GM21717 (cell line): ENCODE measurements at regions not wholly inside any gene's neighbourhood (a gene's known extent, or its start where the extent isn't known, plus 50 kb on each side); places are given as distances from the start of the nearest gene placed in this dataset.

Source experiments
- ATAC-seq: cut with Tn5 transposase; IDR thresholded peaks from one replicate; pipeline ENCODE4 v1.9.1; 2021; ENCODE audit warnings: mild to moderate bottlenecking, moderate library complexity; ENCODE audit not compliant: unreplicated experiment

DNA sequence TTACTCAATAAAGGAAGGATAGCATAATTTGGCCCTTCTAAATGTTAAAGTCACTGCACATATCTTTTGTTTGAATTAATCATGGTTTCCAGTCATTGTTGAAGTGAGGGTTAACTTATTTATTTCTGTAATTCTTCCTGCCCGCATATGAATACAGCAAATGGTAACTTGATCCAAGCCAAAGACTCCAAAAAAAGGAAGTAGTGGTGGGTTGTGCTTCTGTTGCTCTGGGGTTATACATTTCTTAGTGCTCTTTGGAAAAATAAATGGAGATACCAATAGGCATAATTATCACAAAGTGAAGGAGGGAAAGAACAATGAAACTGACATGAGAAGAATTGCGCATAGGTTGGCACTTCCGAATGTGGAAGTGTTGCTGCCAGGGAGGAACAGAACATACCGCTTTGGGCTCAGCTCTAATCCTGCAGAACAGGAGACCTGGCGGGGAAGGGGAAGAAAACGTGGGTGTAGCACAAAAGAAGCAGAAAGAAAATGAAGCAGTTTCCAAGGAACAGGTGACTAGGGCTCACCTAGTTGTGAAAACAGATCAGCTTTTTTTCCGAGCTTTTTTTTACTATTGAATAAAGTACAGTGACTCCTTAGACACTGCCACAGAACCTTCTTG is 69.7 kb upstream of the TAF11L2 start:
- no peak for ATAC-seq

DNA sequence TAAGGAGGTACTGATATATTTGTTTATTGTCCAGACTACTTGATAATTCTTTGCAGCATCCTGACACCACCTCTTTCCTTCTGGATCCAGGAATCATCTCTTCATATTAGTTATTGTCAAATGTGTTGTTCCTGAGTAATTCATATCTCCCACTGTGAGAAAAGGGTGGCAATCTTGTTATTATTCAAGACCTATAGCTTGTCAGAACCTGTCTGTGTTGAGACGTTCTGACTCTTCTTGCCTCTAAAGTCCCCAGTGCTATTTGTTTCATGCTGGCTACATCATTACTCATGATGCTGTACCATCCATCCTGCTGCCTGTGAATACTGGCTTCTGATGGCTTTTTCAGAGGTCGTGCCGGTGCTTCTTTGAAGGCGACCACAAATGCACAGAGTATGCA is 68.7 kb upstream of the TAF11L2 start:
- ATAC-seq: no peak

DNA sequence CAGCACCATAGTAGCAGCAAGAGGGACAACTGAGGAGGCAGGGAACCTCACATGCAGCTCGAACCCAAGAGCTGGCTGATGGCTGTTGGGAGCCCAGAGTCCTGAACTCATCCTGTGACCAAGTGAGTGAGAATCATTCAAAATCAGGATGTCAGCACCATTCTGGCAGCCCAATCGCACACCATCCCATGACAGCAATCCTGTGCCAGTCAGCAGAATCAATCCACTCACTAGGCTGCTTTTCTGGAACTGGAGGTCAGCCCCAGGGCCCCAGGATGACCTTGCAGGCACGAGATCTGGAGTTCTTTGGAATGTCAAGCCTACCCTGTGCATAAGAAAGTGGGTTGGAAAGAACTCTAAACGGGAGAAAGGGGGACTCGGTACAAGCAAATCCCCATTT is 67.8 kb upstream of the TAF11L2 start:
- ATAC-seq: no peak

DNA sequence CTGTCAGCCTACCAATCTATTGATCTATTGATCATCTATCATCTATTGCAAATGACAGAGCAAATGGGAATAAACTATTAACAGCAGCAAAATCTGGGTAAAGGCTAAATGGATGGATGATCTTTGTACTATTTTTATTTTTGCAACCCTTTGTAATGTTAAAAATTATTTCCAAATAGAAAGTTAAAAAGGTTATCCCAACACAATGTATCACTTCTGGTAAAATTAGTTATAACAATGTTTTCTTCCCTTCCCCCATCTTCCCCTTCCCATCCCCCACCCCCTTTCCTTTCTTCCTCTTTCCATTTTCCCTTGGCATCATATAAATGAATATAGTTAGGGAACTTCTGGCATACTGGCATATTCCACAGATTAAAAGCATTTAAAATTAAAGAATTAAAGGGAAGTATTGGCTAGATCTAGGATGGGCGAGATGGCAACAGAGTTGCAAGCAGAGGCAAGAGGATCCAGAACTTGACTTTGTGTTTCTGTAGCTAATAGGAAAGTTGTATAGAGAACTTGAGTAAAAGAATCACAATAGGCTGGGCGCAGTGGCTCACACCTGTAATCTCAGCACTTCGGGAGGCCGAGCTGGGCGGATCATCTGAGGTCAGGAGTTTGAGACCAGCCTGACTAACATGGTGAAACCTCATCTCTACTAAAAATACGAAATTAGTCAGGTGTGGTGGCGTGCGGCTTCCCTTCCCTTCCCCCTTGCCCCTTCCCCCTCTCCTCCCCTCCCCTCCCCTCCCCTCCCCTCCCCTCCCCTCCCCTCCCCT is 66.6 kb upstream of the TAF11L2 start:
- ATAC-seq: no peak

DNA sequence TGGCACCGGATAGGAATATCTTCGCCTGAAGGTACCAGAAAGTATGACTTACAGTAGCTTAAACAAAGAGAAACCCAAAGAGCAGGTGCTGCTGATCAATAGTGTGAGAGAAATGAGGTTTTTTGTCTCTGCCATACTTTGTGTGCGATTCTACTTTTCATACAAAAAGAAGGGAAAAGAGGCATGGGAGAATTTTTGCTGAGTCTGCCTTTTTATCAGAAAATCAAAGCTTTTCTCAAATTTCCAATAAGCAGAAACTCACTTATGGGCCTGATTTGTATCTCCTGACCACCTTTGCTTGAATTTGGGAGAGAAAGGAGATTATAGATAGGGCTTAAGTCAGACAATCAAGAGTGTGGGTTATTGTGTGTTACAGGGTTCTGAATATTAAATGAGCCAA is 65.5 kb upstream of the TAF11L2 start:
- no peak for ATAC-seq

DNA sequence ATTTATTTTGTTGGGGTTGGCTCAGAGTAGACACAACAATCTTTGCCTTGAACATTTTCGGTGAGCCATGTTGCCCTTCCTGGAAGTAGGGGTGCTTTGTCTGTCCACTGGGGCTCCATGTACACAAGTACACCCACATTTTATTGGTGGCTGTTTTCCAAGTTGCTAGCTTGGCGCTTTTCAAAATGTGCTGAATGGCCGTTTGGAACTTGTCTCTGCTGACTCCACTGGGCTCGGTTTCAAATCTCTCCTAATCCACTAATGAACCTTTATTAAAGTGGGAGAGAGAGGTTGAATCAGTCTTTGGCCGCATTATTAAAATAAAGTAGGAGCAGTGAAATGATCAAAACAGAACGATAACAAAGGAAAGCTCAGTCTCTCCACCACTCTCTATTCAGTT is 64.6 kb upstream of the TAF11L2 start:
- ATAC-seq: no peak

DNA sequence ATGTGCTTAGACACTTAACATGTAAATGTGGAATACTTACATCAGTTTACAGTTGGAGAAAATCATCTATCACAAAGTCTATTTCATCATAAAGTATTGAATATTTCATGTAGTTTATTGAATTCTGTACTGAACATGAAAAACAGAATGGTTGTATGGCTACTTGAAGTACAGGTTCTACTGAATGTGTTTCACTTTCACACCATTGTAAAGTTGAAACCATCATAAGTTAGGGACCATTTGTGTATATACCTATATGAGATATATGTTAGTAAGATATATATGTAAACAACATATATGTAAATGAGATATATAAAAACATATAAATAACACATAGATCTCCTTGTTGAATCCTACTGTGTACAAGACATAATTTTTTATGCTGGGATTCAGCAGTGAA is 63.0 kb upstream of the TAF11L2 start:
- peak; percentile 70 for ATAC-seq

DNA sequence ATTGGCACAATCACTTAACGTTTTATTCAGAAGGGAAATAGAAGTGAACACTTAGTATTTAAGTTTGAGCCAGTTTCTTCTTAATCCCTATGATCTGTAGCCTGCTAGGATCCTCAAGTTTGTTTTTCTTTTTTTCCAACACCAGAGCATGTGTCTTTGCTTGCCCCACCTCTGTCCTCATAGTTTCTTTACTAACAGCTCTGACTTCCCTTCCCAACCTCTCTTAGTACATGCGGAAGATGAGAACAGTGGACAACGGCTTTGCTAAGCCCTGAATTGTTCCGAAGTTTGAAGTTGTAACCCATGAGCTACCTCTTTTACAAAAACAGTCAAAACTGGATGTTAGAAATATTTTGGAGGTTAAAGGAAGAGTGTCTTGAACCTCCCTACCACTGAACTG is 61.7 kb upstream of the TAF11L2 start:
- peak; percentile 31 for ATAC-seq

DNA sequence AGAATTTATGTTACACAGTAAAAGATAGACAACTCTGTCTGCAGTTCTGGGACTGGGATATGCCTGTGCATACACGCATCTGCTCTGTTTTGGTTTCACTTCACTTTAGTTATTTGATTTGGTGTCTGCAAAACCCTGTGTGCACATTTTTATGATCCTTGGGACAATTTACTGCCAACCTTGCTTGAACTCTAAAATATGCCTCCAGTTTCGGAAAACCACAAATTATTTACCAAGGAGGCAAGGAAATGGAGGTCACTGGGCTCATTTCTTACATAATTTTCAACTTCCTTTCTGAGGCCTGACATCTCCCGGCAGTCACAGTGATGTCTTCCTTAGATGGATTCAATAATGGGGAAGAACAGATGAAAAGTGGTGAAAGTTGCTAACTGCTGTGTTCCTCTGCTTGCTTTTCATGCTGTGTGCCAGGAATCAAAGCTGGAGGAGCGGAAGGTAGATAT is 61.2 kb upstream of the TAF11L2 start:
- ATAC-seq: peak; percentile 76

DNA sequence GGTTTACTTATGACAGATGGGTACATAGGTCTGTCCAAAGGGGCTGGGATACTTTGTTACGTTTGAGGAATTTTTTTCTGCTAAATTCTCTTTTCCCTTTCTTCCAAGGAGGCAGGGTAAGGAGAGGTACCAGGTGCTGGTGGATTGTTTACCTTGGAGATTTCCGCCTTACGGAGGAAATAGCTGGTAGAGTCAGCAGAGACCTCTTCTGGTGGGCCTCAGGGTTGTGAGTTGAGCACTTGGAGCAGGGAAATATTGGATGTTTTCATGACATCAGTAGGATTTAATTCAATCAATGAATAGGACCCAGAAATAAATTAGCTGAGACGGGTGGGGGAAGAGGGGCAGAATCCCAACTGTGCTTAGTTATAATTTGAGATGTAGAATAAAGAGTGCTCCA is 60.0 kb upstream of the TAF11L2 start:
- ATAC-seq: no peak

DNA sequence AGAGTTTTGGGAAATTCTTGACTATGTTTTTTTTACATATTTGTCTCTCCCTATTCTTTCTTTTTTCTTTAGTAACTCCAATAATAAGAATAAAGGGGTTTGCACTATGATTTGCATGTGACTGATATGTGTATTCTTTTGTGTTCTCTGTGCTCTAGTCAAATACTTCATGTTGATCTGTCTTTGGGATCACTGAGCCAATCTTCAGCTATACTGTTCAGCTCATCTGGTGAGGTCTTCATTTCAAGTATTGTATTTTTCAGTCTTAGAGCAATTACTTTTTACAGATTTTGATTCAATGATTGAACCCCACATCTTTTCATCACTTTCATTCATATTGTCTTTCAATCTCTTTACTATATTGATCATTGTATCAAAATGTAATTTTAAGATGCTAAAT is 58.1 kb upstream of the TAF11L2 start:
- no peak for ATAC-seq

DNA sequence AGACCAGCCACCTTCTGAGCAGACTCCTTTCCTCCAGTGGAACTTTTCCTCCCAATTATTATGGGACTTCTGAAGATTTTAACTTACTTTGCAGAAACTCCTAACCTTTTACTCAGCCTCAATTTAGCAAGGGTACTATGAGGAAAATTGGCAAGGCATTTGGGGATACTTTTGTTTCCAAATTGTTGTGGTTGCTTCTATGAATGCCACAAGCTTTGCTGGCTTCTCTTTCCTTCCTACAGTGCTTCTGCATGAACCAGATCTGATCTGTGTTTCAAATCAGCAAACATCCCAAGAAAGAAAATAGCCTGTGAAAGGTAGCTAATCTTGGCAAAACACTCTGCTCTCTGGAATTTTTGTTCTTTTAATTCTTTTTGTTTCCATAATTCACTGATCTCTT is 57.3 kb upstream of the TAF11L2 start:
- no peak for ATAC-seq

DNA sequence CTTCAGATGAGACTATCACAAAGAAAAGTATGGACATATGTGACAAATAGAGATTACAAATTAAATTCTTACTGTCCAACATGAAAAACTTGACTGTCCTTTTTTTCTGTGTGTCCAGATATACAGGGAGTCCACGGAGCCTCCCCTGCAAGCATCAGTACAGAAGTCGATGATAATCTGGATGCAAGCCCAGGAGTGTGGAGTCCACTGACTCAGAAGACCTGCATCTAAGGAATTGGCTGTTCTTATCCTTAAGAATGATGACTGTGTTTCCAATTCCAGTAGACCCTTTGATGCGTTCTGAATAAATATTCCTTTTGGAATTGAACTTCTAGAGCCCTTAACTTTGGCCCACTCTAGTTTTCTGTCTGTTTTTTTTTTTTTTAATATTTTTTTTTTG is 56.7 kb upstream of the TAF11L2 start:
- no peak for ATAC-seq

DNA sequence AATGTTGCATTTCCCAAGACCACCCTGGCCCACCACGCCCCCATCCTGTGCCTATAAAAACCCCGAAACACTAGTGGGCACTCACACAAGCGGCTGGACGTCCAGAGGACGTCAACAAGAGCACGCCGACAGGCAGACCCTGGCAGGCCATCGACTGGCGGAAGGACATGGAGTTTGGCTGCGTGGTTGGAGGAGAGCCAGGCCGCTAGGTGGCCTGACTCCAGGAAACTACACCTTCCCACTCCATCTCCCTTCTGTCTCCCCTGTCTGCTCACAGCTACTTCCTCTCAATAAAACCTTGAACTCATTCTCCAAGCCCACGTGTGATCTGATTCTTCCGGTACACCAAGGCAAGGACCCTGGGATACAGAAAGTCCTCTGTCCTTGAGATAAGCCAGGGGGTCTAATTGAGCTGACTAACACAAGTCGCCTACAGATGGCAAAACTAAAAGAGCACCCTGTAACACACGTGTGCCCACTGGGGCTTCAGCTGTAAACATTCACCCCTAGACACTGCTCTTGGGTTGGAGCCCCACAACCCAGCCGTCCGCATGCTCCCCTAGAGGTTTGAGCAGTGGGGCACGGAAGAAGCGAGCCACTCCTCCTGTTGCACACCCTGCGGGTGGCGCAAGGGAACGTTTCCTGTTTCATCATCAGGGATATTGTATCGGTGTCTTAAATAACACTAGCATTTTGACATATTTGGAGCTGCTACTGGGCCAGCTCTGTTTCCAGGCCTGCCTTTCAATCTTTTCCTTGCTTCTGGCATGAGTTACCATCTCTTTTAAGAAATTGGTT is 54.5 kb upstream of the TAF11L2 start:
- ATAC-seq: no peak

DNA sequence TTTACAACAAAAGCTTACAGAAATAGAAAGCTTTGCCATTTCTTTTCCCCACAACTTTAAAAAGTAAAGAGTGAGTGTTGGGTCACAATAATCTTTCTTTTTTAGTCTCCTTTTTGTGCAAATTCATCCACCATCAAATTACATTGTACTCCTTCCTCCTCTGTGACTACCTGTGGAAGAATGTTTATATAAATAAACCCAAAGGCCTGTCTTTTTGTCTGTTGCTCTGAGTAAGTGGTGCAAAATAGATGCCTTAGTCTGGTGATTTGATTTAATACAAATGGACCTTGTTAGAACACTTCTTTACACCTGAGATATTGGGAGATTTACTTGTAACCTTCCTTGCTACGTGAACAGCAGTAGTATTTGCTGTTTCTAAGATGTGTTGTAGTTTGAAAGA is 53.5 kb upstream of the TAF11L2 start:
- no peak for ATAC-seq

DNA sequence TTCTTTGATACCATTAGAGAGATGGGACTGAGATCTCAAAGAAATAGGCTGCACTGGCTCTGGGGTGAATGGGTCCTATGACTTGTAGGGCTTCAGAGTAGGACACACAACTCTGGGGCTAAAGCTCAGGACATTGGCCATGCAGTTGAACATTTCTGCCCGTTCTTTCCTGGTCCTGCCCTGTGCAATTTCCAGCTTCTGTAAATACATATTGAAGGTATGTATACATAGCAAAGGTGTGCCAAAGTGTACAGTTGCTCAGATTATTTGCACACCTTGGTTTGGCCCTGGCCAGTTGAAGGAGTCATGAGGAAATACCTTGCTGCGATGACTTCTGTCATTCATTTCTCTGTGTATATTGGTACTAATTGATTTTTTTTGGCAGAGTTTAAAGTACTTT is 52.8 kb upstream of the TAF11L2 start:
- no peak for ATAC-seq
